Breast epithelium (tissue), 4 donors: ENCODE measurements at regions not wholly inside any gene's neighbourhood (a gene's known extent, or its start where the extent isn't known, plus 50 kb on each side); places are given as distances from the start of the nearest gene placed in this dataset.

Experiments
- DNase-seq, 2 donors: peaks; one replicate each; pipeline ENCODE4 v3.0.0-alpha.2; 2019; ENCODE audit warnings: low spot score in 2 of 2
- H3K27ac ChIP-seq, 2 donors: fragments of 200-600 bp; sonication (generic) in 1 of 2; one replicate each; pipeline ENCODE4 v1.5.1; 2016 to 2019; ENCODE audit warnings: mild to moderate bottlenecking in 1 of 2
- H3K27me3 ChIP-seq, 2 donors: fragments of 200-600 bp; sonication (generic) in 1 of 2; one replicate each; pipeline versions ENCODE4 v1.5.1 to v1.6.0; 2017 to 2019; ENCODE audit warnings: control low read depth in 1 of 2, mild to moderate bottlenecking in 1 of 2
- H3K36me3 ChIP-seq: fragments of 200-600 bp; one replicate; pipeline ENCODE4 v1.5.1; 2019
- H3K4me1 ChIP-seq, 2 donors: fragments of 200-600 bp; sonication (generic); one replicate each; pipeline ENCODE4 v1.5.1; 2016 to 2019; ENCODE audit warnings: control low read depth in 1 of 2
- H3K4me3 ChIP-seq, 3 donors: fragments of 200-600 bp; sonication (generic); 1 replicate in 2 of 3; 2 replicates in 1 of 3; pipeline ENCODE4 v1.5.1; 2016 to 2019; ENCODE audit warnings: mild to moderate bottlenecking in 3 of 3, moderate library complexity in 2 of 3
- H3K9me3 ChIP-seq, 2 donors: fragments of 200-600 bp; sonication (generic) in 1 of 2; one replicate each; pipeline ENCODE4 v1.5.1; 2016 to 2019; ENCODE audit warnings: control low read depth in 1 of 2
- POLR2A ChIP-seq: fragments of 450-650 bp; IDR thresholded peaks from one replicate; pipeline ENCODE4 v1.6.1; 2016; ENCODE audit warnings: antibody characterized with exemption, mild to moderate bottlenecking, moderate library complexity
- POLR2AphosphoS5 ChIP-seq, 3 donors: sonication (generic); formaldehyde crosslinking; IDR thresholded peaks; one replicate each; pipeline ENCODE4 v1.6.1; 2017; ENCODE audit warnings: antibody characterized with exemption in 3 of 3
- intact Hi-C: fragments of 100-400 bp; cut with DNase I; formaldehyde crosslinking; loops from one replicate; pipeline ENCODE4 v1.15.1; 2023; ENCODE audit warnings: low total_unique reads
- TF ChIP-seq, protein P1 (sequence below), 3 donors: fragments of 450-650 bp; IDR thresholded peaks; one replicate each; pipeline ENCODE4 v1.5.1; 2016 to 2017; ENCODE audit warnings: antibody characterized with exemption in 3 of 3, mild to moderate bottlenecking in 3 of 3, moderate library complexity in 3 of 3

- Histone ChIP-seq H3K36me3 (no peaks in the 10 kb centered on the region), H3K27me3 (no peaks in the 10 kb centered on the region), H3K4me1 (no peaks in the 10 kb centered on the region), H3K9me3 (no peaks in the 10 kb centered on the region), H3K27ac (no peak overlapping the region), H3K4me3 (no peak overlapping the region)
- no peak for TF ChIP-seq POLR2AphosphoS5 (IDR thresholded peaks at IDR 0.05)
- TF ChIP-seq, protein P1, sequence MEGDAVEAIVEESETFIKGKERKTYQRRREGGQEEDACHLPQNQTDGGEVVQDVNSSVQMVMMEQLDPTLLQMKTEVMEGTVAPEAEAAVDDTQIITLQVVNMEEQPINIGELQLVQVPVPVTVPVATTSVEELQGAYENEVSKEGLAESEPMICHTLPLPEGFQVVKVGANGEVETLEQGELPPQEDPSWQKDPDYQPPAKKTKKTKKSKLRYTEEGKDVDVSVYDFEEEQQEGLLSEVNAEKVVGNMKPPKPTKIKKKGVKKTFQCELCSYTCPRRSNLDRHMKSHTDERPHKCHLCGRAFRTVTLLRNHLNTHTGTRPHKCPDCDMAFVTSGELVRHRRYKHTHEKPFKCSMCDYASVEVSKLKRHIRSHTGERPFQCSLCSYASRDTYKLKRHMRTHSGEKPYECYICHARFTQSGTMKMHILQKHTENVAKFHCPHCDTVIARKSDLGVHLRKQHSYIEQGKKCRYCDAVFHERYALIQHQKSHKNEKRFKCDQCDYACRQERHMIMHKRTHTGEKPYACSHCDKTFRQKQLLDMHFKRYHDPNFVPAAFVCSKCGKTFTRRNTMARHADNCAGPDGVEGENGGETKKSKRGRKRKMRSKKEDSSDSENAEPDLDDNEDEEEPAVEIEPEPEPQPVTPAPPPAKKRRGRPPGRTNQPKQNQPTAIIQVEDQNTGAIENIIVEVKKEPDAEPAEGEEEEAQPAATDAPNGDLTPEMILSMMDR (IDR thresholded peaks at IDR 0.05): no peak
- TF ChIP-seq POLR2A: no peak
- no peak for DNase-seq
- intact Hi-C loops: no loop called here
Observed at GRCh38 chr4:160141206-160141605, 1038.3 kb downstream of the RAPGEF2 start.

GRCh38 chr4:160142579-160142978, 1039.7 kb downstream of the RAPGEF2 start:
- H3K9me3 ChIP-seq: no peaks in the 10 kb centered on the region
- no peaks in the 10 kb centered on the region for H3K36me3 ChIP-seq
- H3K27ac ChIP-seq: no peak overlapping the region
- no peak overlapping the region for H3K4me3 ChIP-seq
- no peak for DNase-seq
- no peaks in the 10 kb centered on the region for H3K27me3 ChIP-seq
- intact Hi-C loops: no loop called here
- no peak for TF ChIP-seq POLR2A
- TF ChIP-seq POLR2AphosphoS5 (IDR thresholded peaks at IDR 0.05): no peak
- TF ChIP-seq, protein P1 (IDR thresholded peaks at IDR 0.05): no peak
- H3K4me1 ChIP-seq: no peaks in the 10 kb centered on the region

GRCh38 chr4:160143574-160143973, 1040.7 kb downstream of the RAPGEF2 start:
- H3K4me1 ChIP-seq: no peaks in the 10 kb centered on the region
- no peaks in the 10 kb centered on the region for H3K27me3 ChIP-seq
- H3K9me3 ChIP-seq: no peaks in the 10 kb centered on the region
- no peak overlapping the region for H3K4me3 ChIP-seq
- no peak overlapping the region for H3K27ac ChIP-seq
- no peaks in the 10 kb centered on the region for H3K36me3 ChIP-seq
- intact Hi-C loops: no loop called here
- no peak for DNase-seq
- TF ChIP-seq, protein P1 (IDR thresholded peaks at IDR 0.05): no peak
- TF ChIP-seq POLR2AphosphoS5 (IDR thresholded peaks at IDR 0.05): no peak
- TF ChIP-seq POLR2A: no peak

DNA sequence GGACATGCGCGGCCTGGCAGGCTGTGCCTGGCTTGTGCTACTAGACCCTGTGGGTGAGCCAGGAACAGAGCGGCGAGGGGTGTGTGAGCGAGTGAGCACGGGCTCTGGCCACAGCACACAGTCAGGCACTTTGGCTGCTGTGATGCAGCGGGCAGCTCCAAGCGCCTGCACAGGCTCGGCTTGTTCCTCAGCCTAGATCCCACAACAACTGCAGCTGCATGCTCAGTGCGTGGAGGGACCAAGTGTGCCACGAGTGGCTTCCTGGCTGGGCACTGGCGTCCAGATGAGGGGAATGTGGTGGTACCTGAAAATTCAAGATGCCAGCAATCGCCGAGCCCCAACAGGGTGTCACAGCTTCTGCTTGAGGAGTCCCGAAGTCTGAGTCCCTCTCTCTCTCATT, 1056.6 kb downstream of the RAPGEF2 start:
- Histone ChIP-seq H3K36me3 (no peaks in the 10 kb centered on the region), H3K4me3 (no peak overlapping the region), H3K27me3 (no peaks in the 10 kb centered on the region), H3K9me3 (no peaks in the 10 kb centered on the region), H3K4me1 (no peaks in the 10 kb centered on the region), H3K27ac (no peak overlapping the region)
- TF ChIP-seq POLR2A (no peak), POLR2AphosphoS5 (IDR thresholded peaks at IDR 0.05) (no peak)
- TF ChIP-seq, protein P1 (IDR thresholded peaks at IDR 0.05): no peak
- DNase-seq: no peak
- intact Hi-C loops: no loop called here

DNA sequence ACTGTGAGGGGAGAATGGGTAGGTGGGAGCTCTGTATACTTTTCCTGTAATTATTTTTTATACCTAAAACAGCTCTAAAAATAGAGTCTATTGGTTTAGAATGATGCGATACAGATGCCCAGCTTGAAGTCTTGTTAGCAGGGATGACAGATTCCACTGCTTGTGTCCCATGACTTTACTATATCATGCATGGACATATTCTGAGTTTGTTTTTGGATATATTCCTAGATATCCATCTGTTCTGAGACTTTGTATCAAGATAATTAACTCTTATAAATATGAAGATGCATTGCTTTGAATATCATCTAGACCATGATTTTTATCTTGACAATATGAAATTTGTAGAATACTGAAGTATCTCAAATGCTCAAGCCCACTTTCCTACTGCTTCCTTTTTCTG, 1058.1 kb downstream of the RAPGEF2 start:
- H3K4me3 ChIP-seq: no peak overlapping the region
- no peaks in the 10 kb centered on the region for H3K9me3 ChIP-seq
- no peaks in the 10 kb centered on the region for H3K36me3 ChIP-seq
- intact Hi-C loops: no loop called here
- TF ChIP-seq, protein P1 (IDR thresholded peaks at IDR 0.05): no peak
- TF ChIP-seq POLR2AphosphoS5 (IDR thresholded peaks at IDR 0.05) (no peak), POLR2A (no peak)
- DNase-seq: no peak
- no peaks in the 10 kb centered on the region for H3K27me3 ChIP-seq
- no peaks in the 10 kb centered on the region for H3K4me1 ChIP-seq
- no peak overlapping the region for H3K27ac ChIP-seq
